ENCODE measurements at regions not wholly inside any gene's neighbourhood (a gene's known extent, or its start where the extent isn't known, plus 50 kb on each side); places are given as distances from the start of the nearest gene placed in this dataset.

DNA sequence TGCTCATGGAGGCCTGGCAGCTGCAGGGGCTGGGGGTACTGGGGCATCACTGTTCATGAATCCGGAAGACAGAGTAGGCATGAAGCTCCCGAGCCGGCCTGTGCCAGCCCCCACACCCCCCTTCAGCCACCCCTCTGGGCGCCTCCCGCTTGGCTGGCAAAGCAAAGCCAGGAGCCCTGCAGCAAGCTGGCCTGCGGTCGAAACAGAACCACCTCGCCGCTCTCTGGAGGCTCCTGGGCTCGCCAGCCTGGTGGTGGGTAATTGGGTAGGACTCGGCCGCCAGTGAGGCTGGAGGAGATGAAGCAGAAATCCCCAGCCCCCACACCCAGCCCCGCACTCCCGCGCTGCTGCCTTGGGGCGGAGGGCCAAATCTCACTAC lies 70.9 kb upstream of the GPC1 start:
- TF ChIP-seq GATA3 (IDR thresholded peaks at IDR 0.05; ENCODE audit: low read depth, low read length) (no peak), GATA2 (IDR thresholded peaks at IDR 0.05; ENCODE audit: low read depth, low read length) (no peak)

All from SH-SY5Y (cell line).